ENCODE measurements at regions not wholly inside any gene's neighbourhood (a gene's known extent, or its start where the extent isn't known, plus 50 kb on each side); places are given as distances from the start of the nearest gene placed in this dataset.

DNA sequence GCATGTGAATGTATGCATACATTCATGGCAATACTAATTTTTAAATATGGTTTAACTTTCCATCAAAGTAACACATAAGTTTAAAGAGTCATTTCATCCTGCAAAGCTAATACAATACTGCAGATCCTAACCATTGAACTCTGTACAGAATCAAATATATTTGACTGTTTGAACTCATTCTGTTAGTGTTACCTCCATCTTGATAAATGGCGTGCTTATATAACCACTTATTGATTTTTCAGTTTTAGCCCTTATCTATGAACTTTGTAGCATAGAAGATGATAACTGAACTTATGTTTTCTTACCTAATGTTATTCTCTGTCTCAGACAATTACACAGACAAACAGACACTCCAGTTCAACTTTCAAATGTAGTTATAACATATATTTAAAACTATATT lies 731.0 kb upstream of the LRATD1 start:
- DNase-seq (ENCODE audit: low spot score) = no peak

DNA sequence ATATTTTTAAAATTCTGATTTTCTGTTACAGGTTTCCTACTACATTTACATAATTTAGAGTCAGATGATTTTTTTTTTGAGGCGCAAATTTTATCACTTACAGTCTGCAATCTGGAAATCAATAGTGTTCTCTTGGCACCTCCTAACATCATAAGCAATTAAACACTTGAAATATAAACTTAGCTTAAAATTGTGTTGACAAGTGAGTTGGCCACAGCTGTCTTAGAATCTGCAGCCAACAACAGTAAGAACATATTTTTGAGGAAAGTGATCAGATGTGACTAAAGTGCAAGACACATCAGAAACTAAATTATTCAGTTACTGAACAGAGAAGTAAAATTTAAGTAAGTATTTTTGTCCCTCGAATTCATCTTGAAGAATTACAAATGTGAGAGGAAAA lies 726.7 kb upstream of the LRATD1 start:
- DNase-seq (ENCODE audit: low spot score) = no peak

DNA sequence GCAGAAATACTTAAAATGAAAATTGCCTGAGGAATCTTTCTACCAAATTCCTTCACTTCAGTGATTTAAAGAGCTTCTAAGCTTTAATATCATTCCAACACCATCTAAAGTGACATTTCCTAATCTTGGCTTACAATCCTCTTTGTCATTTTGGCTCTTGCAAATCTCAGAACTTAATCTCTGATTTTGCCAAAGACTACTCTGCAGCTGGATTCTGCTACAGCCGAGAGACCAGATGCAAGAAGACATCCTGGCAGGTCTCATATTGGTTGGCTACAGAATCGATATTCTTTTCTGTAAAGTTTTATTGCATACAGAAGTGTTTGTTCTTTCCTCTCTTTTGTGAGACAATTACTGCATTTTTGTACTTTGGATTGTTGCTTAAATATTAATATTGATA lies 716.5 kb upstream of the LRATD1 start:
- no peak for DNase-seq (ENCODE audit: low spot score)

DNA sequence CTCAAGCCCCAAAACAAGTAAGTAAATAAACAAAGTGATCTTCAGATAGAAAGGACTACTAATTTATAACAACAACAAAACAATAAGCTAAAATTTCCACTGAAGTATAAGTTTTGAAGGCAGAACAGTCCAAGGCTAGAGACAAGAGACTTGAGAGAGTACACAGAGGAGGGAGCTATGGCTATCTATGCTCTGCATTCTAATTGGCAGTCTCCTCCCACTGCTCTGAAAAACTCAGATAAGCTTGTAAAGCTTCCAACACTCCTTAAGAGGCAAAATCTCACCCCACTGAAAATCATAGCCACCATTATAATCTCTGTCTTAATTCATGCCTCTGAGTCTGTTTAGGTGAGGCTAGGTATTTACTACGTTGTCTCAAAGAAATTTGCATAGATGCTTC lies 714.6 kb upstream of the LRATD1 start:
- no peak for DNase-seq (ENCODE audit: low spot score)

DNA sequence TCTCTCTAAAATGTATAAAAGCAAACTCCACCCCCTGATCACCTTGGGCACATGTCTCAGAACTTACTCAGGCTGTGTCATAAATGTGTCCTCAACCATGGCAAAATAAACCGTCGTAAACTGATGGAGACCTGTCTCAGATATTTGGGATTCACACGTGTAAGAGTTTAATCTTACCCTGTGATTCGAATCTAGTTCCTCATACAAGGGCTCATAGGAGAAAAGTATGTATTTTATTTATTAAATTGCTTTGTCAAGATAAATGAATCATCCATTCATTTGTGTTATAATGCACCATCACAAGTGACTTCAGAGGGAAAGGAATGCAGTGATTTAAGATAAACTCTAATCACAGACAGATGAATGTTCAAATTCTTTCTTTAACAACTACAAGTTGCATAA lies 712.5 kb upstream of the LRATD1 start:
- no peak for DNase-seq (ENCODE audit: low spot score)

DNA sequence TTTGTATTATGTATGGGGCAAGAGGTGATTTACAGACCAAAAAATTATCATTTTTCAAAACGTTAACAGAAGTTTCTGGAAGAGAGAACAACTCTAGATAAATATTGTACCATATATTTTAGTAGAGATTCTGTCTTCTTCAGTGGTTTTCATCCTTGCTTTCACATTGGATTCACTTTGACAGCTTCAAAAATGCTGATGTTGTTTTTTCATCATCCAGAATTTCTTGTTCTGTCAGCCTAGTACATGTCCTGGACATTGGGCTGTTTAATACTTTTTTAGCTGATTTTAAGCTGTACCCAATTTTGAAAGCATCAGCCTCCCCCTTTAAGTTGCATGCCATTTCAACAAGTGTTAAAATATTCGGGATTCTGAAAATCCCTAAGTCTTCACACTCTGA lies 711.3 kb upstream of the LRATD1 start:
- no peak for DNase-seq (ENCODE audit: low spot score)

DNA sequence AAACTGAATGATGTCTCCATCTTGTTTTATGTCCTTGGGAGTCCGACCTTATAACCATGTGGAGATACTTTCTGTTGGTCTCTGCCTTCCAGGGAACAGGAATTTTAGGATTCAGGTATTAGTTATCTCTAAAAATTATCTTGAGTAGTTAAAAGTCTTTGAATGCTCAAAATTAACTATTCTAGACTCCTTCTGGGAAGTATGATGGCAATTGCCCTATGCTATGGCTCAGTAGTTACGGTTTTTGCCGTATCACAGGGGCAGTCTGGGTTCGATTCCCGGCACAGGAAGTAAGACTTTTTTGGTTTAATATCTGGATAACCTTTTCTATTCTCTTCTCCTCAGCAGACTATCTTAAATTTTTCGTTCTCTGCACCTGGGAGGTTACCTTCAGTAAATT lies 708.7 kb upstream of the LRATD1 start:
- no peak for DNase-seq (ENCODE audit: low spot score)

DNA sequence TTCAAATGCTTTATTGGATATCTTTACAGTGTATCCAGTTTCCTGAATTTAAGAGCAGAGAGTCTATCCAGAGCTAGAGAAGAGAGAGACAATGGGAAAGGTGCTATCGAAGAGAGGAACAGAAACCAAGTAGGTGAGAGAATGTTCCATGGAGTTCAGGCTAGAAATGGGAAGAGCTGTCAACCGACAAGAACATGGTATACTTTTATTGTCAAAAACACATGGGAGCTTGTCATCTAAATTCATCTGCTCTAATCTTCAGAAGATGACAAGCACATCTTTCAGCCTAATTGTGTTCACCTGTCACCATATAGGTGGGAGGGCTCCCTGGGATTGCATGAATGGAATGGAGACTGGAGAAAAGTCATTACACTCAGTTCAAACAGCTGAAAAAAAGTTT lies 690.4 kb upstream of the LRATD1 start:
- no peak for DNase-seq (ENCODE audit: low spot score)

DNA sequence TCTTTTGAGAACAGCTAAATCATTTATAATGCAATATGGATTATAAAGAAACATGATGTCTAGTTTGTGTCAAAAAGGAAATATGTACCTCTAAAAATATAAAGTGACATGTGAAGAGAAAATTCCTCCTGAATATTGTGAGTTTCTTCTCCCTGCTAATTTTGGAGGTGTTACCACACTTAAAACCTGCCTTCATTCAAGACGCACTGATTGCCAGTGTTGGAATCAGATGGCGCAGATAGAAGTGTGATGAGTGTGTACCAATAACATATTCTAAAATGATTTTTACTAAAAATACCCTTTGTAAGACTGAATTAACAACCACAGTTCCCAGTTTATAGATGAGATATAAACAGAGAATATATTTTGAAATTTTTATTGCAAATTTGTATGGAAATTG lies 681.8 kb upstream of the LRATD1 start:
- no peak for DNase-seq (ENCODE audit: low spot score)

DNA sequence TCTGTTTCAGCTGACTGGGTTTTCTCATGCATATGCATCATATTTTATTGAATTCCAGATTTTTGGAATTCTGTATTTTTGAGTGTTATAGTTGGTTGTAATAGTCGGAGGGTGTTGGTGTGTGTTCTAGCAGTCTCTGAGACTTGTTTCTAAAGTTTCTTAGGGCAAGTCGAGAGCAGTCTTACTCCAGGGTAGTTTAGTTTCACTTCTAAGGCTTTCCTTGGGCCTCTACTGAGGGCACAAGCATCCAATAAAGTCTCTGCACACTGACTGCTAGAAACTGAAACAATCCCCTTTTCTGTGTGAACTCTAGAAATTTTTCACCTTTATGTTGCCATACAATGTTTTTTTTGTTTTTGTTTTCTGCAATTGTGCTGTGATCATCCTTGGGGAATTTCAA lies 663.7 kb upstream of the LRATD1 start:
- no peak for DNase-seq (ENCODE audit: low spot score)

DNA sequence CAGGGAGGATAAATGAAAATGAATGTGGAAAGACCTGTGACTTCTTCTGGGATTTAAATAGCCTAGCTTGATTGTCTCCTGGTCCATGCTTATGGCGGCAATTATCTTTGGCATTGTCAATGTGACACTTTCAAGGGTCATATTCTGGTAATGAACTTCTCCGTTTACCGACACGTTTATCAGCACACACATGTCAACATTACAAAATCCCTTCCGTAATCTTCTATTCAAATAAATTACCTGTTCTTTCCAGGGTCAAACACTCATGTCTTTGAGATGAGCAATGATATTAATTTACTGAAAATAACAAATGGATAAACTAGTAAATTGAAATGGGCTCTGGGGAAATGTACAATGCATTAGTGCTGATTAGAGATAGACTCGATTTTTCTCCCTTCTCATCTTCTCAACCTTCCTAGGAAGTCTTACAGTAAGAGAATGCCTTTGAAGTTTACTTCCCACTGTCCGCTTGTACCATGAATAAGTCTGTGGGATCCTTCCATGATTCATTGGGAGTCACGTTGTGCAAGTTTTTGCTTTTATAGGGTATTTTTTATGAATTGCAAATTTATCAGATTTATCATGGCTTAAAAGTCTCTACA lies 646.3 kb upstream of the LRATD1 start:
- DNase-seq (ENCODE audit: low spot score) = no peak

DNA sequence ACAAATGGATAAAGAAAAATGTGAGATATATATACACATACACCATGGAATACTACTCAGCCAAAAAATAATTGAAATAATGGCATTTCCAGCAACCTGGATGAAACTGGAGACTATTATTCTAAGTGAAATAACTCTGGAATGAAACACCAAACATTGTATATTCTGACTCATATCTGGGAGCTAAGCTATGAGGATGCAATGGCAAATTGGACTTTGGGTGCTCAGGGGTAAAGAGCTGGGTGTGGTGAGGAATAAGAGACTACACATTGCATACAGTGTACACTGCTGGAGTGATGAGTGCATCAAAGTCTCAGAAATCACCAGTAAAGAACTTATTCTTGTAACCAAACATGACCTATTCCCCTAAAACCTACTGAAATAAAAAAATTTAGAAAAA lies 636.0 kb upstream of the LRATD1 start:
- DNase-seq (ENCODE audit: low spot score) = no peak

DNA sequence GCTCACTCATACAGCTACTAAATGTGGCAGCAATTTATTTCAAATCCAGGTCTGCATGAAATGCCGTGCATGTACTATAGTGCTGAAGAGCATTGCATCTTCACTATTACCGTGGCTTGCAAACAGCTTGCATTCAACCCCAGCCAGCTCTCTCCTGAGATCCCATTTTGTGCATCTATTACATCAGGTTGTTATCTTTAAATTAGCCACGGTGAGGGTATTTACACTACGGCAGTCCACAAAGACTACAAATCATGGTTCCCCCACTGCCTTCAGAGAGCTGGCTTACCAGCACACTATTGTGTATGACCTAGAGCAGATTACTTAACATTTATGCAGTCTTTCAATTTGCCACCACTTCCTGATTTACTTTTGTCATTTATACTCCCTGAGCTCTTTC lies 621.3 kb upstream of the LRATD1 start:
- DNase-seq (ENCODE audit: low spot score) = no peak

DNA sequence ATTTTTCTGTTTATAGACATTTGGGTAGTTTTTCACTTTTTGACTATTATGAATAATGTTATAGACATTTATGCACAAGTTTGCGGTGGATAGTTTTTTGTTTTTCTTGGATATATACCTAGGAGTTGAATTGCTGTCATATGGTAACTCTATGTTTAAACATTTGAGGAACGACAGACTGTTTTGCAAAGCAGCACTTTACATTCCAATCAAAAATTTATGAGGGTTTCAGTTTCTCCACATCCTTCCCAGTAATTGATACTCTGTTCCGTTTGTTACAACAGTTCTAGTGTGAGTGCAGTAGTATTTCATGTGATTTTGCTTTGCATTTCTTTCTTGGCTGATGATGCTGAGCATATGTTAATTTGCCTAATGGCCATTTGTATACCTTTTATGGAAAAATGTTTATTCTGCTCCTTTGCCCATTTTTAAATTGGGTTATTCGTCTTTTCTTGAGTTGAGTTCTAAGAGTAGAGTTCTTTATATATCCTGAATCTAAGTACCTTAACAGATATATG lies 617.3 kb upstream of the LRATD1 start:
- DNase-seq (ENCODE audit: low spot score) = no peak

DNA sequence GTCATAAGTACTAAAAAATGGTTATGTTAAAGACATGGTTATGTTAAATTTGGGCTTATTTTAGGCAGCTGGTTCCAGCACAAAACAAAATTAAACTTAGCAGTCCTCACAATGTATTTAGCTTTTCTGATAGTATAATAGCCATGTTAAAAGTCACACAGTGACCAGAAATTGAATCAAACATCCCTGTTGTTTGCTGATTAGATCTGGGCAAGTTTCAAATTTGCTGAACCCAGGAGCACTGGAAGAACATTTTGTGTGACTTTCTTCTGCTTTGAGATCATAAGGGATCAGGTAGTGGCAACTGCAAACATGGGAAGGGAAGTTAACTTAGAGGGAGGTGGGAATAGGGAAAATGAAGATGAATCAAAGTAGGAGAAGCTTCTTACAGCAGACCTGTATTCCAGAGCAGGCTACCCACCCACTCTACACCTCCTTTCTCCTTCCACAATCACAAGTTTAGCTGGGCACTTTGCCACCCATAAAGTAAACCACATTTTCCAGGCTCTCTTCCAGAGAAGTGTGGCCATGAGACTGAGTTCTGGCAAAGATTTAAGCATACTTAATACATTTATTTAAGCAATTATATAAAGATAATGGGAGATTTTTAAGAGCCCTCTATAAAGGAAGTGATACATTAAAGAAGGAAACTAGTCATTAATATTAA lies 616.1 kb upstream of the LRATD1 start:
- DNase-seq (ENCODE audit: low spot score) = no peak

DNA sequence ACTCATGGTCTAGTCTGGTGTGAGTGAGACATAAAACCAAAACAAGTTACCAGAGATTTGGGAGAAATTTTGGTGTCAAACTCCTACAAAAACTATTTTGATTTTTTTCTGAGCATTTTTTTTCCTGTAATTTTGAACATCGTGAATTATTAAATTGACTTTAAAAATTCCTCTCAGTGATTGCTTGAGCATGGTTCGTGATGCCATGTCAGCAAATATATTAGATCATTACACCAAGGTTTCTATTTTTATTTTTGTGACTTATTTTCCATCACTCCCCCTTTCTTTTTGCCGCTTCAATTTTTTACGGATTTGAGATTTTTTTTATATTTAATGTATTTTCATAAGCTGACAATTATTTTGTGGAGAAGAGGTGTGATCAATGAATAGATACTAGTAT lies 613.9 kb upstream of the LRATD1 start:
- no peak for DNase-seq (ENCODE audit: low spot score)

DNA sequence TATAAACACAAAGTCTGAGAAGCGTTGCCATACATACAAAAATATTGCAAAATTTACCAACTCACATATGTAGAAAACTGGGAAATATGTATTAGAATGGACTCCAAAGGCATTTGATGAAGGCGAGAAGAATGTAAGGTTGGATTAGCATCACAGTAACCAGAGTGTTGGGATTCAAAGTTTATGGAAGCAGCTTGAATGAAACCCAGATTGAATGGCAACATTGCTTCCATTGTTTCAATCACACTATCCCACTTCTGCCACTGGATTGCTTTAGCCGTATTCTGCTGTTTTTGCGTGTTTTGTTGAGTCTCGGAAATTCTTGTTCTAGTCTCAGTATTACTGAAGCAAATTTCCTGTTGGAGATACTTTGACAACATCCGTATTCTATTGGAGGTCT lies 609.0 kb upstream of the LRATD1 start:
- no peak for DNase-seq (ENCODE audit: low spot score)

DNA sequence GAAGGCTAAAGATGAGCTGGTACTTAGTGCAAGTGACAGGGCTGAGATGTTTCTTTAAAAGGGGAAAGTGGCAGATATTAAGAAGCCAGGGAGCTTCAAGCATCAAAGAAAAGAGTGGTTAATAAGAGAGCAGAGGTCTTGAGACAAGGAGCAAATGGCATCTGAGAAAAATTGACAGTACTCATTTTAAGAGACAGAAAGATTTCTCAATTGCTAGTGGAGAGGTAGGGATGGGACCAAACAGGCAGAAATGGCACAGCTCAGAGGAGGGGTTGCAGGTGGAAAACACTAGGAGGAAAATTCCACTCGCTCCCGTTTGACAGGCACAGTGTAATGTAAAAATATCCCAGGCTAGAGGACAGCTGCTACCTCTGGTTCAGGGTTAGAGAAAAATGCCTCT lies 593.4 kb upstream of the LRATD1 start:
- DNase-seq (ENCODE audit: low spot score) = no peak

DNA sequence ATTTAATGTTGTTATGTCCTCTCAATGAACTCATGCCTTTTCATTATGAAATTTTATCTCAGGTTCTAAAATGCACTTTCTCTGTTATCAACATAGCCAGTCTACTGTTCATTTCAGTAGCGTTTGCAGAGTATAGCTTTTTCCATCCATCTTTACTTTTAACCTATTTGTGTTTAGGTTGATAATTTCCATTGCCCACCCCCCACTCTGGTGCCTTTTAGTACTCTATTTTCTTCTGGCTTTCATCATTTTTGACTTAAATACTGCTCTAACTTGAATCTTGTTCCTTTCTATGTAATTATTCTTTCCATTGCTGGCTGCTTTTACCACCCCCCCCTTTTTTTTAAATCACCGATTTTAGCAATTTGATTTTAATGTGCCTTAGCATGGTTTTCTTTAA lies 585.0 kb upstream of the LRATD1 start:
- no peak for DNase-seq (ENCODE audit: low spot score)

DNA sequence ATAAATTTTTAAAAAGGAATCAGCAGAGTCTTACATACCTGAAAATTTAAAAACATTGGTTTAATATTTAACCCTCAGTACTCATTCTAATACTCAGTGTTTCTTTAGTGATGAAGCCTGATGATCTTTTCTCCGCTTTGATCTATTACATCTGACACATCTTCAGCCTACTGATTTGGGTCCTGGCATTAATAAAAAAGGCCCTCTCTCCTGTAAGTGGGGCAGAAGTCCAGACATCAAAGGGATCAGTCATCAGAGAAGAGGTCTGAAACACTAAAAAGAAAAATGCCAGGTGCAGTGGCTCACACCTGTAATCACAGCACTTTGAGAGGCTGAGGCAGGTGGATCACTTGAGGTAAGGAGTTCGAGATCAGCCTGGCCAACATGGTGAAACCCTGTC lies 581.1 kb upstream of the LRATD1 start:
- no peak for DNase-seq (ENCODE audit: low spot score)

DNA sequence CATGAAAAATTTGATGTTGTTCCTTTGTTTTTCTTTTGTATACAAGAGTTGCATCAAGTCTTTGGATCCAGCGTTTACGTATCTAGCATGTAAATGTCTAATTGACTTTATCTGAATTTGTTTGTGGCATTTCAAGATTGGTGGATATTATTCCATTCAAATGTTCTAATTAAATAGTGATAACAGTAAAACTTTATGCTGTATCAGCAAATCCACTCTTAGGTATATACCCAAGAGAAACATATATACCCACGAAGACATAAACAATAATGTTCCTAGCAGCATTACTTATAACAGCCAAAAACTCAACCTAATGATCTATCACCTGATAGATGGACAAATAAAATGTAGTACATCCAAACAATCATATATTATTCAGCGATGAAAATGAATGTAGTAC lies 579.4 kb upstream of the LRATD1 start:
- no peak for DNase-seq (ENCODE audit: low spot score)

DNA sequence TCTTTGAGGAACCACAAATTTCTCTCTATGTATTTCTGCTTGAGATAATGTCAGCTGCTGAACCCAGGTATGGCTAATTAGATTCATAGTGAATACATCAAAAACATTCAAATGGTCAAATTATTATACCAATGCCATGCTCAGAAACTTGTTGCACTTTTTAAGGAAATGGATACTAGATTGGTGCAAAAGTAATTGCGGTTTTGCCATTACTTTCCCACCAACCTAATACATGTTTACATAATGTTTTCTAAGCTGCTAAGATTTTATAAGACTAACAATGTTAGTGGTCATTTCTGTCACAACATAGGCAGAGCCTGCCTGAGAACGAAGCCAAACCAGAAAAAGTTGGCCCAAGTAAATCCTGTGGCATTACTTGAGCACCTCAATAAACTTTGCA lies 568.2 kb upstream of the LRATD1 start:
- DNase-seq (ENCODE audit: low spot score) = no peak

DNA sequence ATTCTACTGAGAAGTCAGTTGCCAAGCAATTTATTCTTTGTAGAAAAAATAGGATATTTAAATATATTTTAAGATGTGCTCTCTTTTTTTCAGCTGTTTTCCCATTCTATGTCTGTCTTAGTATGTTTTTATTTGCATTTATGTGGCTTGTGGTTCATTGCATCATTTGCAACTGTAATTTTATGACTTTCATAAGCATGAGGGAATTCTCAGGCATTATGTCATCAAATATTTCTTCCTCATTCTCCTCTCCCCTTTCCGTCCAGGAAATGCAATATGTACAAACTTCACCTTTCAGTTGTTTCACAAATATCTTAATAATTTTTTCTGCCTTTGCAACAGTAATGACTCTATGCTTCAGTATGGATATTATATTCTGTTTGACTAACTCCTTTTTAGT lies 560.2 kb upstream of the LRATD1 start:
- DNase-seq (ENCODE audit: low spot score) = no peak

DNA sequence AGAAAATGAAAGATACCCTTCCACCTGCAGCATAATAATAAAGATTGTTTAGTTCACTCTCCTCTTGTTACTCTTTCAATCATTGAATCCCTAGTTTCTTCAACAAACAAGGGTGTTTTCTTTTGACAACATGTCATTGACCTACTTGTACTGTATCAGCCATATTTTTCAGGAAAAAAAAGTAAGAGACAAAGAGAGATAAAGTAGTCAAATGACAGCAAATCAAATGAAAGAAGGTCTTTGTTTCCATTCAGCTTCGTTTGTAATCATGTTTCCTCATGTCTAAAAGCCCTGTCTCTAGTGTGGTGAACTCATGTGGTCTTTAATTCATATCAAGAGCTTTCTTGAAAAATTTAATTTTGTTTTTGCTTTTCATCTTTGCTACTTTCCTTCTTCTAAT lies 557.8 kb upstream of the LRATD1 start:
- DNase-seq (ENCODE audit: low spot score) = no peak

Measured in D341Med (cell line).